ENCODE measurements at regions not wholly inside any gene's neighbourhood (a gene's known extent, or its start where the extent isn't known, plus 50 kb on each side); places are given as distances from the start of the nearest gene placed in this dataset.

GRCh38 chrX:40278340-40279090, 180.8 kb upstream of the BCOR start:
- no peak overlapping the region for H3K27ac Mint-ChIP-seq
- peaks cover 0 to 6% (median 0%) of the 10 kb centered on the region in 3 donors for H3K27me3 Mint-ChIP-seq
- H3K9me3 Mint-ChIP-seq, result peaks cover 0 to 15% (median 7%) of the 10 kb centered on the region in 7 donors
- ATAC-seq (ENCODE audit: low read depth in 2 of 2) (no peak), DNase-seq (no peak)
- no peaks in the 10 kb centered on the region for H3K36me3 Mint-ChIP-seq
- H3K4me1 Mint-ChIP-seq, result peaks cover 0 to 7% (median 5%) of the 10 kb centered on the region in 3 donors
- H3K4me3 Mint-ChIP-seq, result no peak overlapping the region

GRCh38 chrX:40277672-40278071, 179.9 kb upstream of the BCOR start:
- Mint-ChIP-seq H3K9me3 (peaks cover 0 to 15% (median 7%) of the 10 kb centered on the region in 7 donors), H3K4me1 (peaks cover 0 to 15% (median 13%) of the 10 kb centered on the region in 3 donors), H3K4me3 (no peak overlapping the region), H3K36me3 (no peaks in the 10 kb centered on the region), H3K27me3 (peaks cover 0 to 6% (median 0%) of the 10 kb centered on the region in 3 donors), H3K27ac (no peak overlapping the region)
- ATAC-seq (ENCODE audit: low read depth in 2 of 2) (no peak), DNase-seq (no peak)

GRCh38 chrX:40273356-40274050, 175.7 kb upstream of the BCOR start:
- ATAC-seq (ENCODE audit: low read depth in 2 of 2), result peak in 1 of 2 donors; percentile 36
- Mint-ChIP-seq H3K27ac (no peak overlapping the region), H3K4me3 (peak overlapping the region in 1 of 8 donors; percentile 6), H3K9me3 (peaks cover 0 to 13% (median 5%) of the 10 kb centered on the region in 7 donors), H3K36me3 (no peaks in the 10 kb centered on the region), H3K27me3 (peaks cover 0 to 6% (median 0%) of the 10 kb centered on the region in 3 donors), H3K4me1 (peaks cover 0 to 11% (median 9%) of the 10 kb centered on the region in 3 donors)
- no peak for DNase-seq

- no peak for DNase-seq
- Mint-ChIP-seq H3K27ac (peak overlapping the region in 1 of 6 donors; percentile 39), H3K36me3 (no peaks in the 10 kb centered on the region), H3K4me3 (peak overlapping the region in 3 of 8 donors; percentile 12 to 63 (median 21)), H3K9me3 (peaks cover 0 to 13% (median 3%) of the 10 kb centered on the region in 7 donors), H3K4me1 (peaks cover 0 to 17% (median 9%) of the 10 kb centered on the region in 3 donors), H3K27me3 (no peaks in the 10 kb centered on the region)
- ATAC-seq (ENCODE audit: low read depth in 2 of 2), result no peak
Observed at GRCh38 chrX:40272776-40273175, 175.0 kb upstream of the BCOR start.

GRCh38 chrX:40272141-40272540, 174.4 kb upstream of the BCOR start:
- peaks cover 0 to 13% (median 3%) of the 10 kb centered on the region in 7 donors for H3K9me3 Mint-ChIP-seq

GRCh38 chrX:40268188-40268520, 170.4 kb upstream of the BCOR start:
- Mint-ChIP-seq H3K27me3 (no peaks in the 10 kb centered on the region), H3K4me1 (peaks cover 4 to 26% (median 10%) of the 10 kb centered on the region in 3 donors), H3K36me3 (no peaks in the 10 kb centered on the region), H3K4me3 (peak overlapping the region in 7 of 8 donors; percentile 67 to 93 (median 87)), H3K27ac (no peak overlapping the region), H3K9me3 (peaks cover 0 to 1% (median 0%) of the 10 kb centered on the region in 7 donors)
- DNase-seq, result no peak
- ATAC-seq (ENCODE audit: low read depth in 2 of 2), result no peak

More at GRCh38 chrX:40272141-40272540, 174.4 kb upstream of the BCOR start:
- no peaks in the 10 kb centered on the region for H3K27me3 Mint-ChIP-seq
- H3K4me3 Mint-ChIP-seq, result no peak overlapping the region
- H3K27ac Mint-ChIP-seq, result no peak overlapping the region
- ATAC-seq (ENCODE audit: low read depth in 2 of 2), result no peak
- peaks cover 4 to 23% (median 15%) of the 10 kb centered on the region in 3 donors for H3K4me1 Mint-ChIP-seq
- DNase-seq, result no peak
- no peaks in the 10 kb centered on the region for H3K36me3 Mint-ChIP-seq

- H3K9me3 Mint-ChIP-seq, result peaks cover 0 to 6% (median 0%) of the 10 kb centered on the region in 7 donors
- H3K36me3 Mint-ChIP-seq, result no peaks in the 10 kb centered on the region
- peak; percentile 42 to 45 for ATAC-seq (ENCODE audit: low read depth in 2 of 2)
- no peak for DNase-seq
- H3K4me3 Mint-ChIP-seq, result peak overlapping the region; percentile 67 to 93 (median 86)
- H3K27me3 Mint-ChIP-seq, result no peaks in the 10 kb centered on the region
- peaks cover 4 to 22% (median 6%) of the 10 kb centered on the region in 3 donors for H3K4me1 Mint-ChIP-seq
- H3K27ac Mint-ChIP-seq, result peak overlapping the region in 5 of 6 donors; percentile 36 to 96 (median 75)
Observed at GRCh38 chrX:40267334-40268187, 169.8 kb upstream of the BCOR start.

GRCh38 chrX:40266490-40267333, 169.0 kb upstream of the BCOR start:
- no peaks in the 10 kb centered on the region for H3K36me3 Mint-ChIP-seq
- H3K4me3 Mint-ChIP-seq, result peak overlapping the region; percentile 67 to 93 (median 86)
- ATAC-seq (ENCODE audit: low read depth in 2 of 2), result peak; percentile 57 to 66
- H3K4me1 Mint-ChIP-seq, result peaks cover 4 to 26% (median 6%) of the 10 kb centered on the region in 3 donors
- peak; percentile 24 for DNase-seq
- H3K9me3 Mint-ChIP-seq, result peaks cover 0 to 6% (median 0%) of the 10 kb centered on the region in 7 donors
- no peaks in the 10 kb centered on the region for H3K27me3 Mint-ChIP-seq
- peak overlapping the region in 4 of 6 donors; percentile 36 to 96 (median 68) for H3K27ac Mint-ChIP-seq

GRCh38 chrX:40265936-40266335, 168.2 kb upstream of the BCOR start:
- H3K4me3 Mint-ChIP-seq, result peak overlapping the region in 4 of 8 donors; percentile 45 to 85 (median 62)
- DNase-seq (no peak), ATAC-seq (ENCODE audit: low read depth in 2 of 2) (no peak)
- no peaks in the 10 kb centered on the region for H3K27me3 Mint-ChIP-seq
- peaks cover 0 to 6% (median 0%) of the 10 kb centered on the region in 7 donors for H3K9me3 Mint-ChIP-seq
- no peak overlapping the region for H3K27ac Mint-ChIP-seq
- no peaks in the 10 kb centered on the region for H3K36me3 Mint-ChIP-seq
- peaks cover 4 to 30% (median 6%) of the 10 kb centered on the region in 3 donors for H3K4me1 Mint-ChIP-seq

GRCh38 chrX:40263014-40263560, 165.3 kb upstream of the BCOR start:
- Mint-ChIP-seq H3K4me3 (no peak overlapping the region), H3K27ac (peak overlapping the region in 1 of 6 donors; percentile 33), H3K36me3 (no peaks in the 10 kb centered on the region), H3K9me3 (peaks cover 0 to 7% (median 0%) of the 10 kb centered on the region in 7 donors), H3K27me3 (no peaks in the 10 kb centered on the region), H3K4me1 (peaks cover 4 to 24% (median 6%) of the 10 kb centered on the region in 3 donors)
- DNase-seq (no peak), ATAC-seq (ENCODE audit: low read depth in 2 of 2) (no peak)

- ATAC-seq (ENCODE audit: low read depth in 2 of 2) (no peak), DNase-seq (no peak)
- no peaks in the 10 kb centered on the region for H3K27me3 Mint-ChIP-seq
- no peaks in the 10 kb centered on the region for H3K36me3 Mint-ChIP-seq
- H3K4me1 Mint-ChIP-seq, result peaks cover 2 to 17% (median 3%) of the 10 kb centered on the region in 3 donors
- no peak overlapping the region for H3K4me3 Mint-ChIP-seq
- peaks cover 0 to 7% (median 0%) of the 10 kb centered on the region in 7 donors for H3K9me3 Mint-ChIP-seq
- peak overlapping the region in 1 of 6 donors; percentile 66 for H3K27ac Mint-ChIP-seq
Observed at GRCh38 chrX:40262157-40263013, 164.6 kb upstream of the BCOR start.

All from naive B cell (primary cell).